H1 (cell line): ENCODE measurements at regions not wholly inside any gene's neighbourhood (a gene's known extent, or its start where the extent isn't known, plus 50 kb on each side); places are given as distances from the start of the nearest gene placed in this dataset.

Source experiments
- CBX8 ChIP-seq: fragments of 300-800, 300-1000 bp; sonication (generic); IDR thresholded peaks from 2 replicates; pipeline ENCODE4 v1.7.1; 2016; ENCODE audit warnings: low read depth, low read length, borderline replicate concordance
- CEBPB ChIP-seq: IDR thresholded peaks from 2 replicates; pipeline ENCODE4 v1.6.1; 2012; ENCODE audit warnings: low read depth, low read length
- CHD7 ChIP-seq: fragments of 300-600 bp; sonication (generic); IDR thresholded peaks from 2 replicates; pipeline ENCODE4 v1.7.1; 2012; ENCODE audit warnings: low read length, moderate library complexity, mild to moderate bottlenecking, inconsistent platforms; ENCODE audit not compliant: insufficient replicate concordance
- JUND ChIP-seq: IDR thresholded peaks from 2 replicates; pipeline ENCODE4 v1.6.1; 2011; ENCODE audit warnings: mild to moderate bottlenecking, improper control_type of control experiment, low read length
- RNF2 ChIP-seq: fragments of 200-900, 300-1000 bp; sonication (generic); IDR thresholded peaks from 2 replicates; pipeline ENCODE4 v1.7.1; 2016; ENCODE audit warnings: borderline replicate concordance, low read depth, mild to moderate bottlenecking, antibody characterized with exemption, low read length; ENCODE audit not compliant: poor library complexity, severe bottlenecking; ENCODE audit errors: missing control alignments
- SIRT6 ChIP-seq: IDR thresholded peaks from one replicate; pipeline ENCODE4 v1.7.1; 2012; ENCODE audit warnings: low read length, inconsistent platforms
- SP2 ChIP-seq: IDR thresholded peaks from 2 replicates; pipeline ENCODE4 v1.6.1; 2012; ENCODE audit warnings: mild to moderate bottlenecking, low read length, inconsistent platforms
- TF ChIP-seq, protein P1 (sequence below), 3 experiments: IDR thresholded peaks; 1 replicate in 2 of 3; 2 replicates in 1 of 3; pipeline versions ENCODE4 v1.5.1 to v1.6.1; 2011; ENCODE audit warnings: low read length in 3 of 3, mild to moderate bottlenecking in 3 of 3, inconsistent platforms in 2 of 3, low read depth in 1 of 3, moderate library complexity in 1 of 3; ENCODE audit not compliant: insufficient read depth in 1 of 3; ENCODE audit errors: control extremely low read depth in 1 of 3

DNA sequence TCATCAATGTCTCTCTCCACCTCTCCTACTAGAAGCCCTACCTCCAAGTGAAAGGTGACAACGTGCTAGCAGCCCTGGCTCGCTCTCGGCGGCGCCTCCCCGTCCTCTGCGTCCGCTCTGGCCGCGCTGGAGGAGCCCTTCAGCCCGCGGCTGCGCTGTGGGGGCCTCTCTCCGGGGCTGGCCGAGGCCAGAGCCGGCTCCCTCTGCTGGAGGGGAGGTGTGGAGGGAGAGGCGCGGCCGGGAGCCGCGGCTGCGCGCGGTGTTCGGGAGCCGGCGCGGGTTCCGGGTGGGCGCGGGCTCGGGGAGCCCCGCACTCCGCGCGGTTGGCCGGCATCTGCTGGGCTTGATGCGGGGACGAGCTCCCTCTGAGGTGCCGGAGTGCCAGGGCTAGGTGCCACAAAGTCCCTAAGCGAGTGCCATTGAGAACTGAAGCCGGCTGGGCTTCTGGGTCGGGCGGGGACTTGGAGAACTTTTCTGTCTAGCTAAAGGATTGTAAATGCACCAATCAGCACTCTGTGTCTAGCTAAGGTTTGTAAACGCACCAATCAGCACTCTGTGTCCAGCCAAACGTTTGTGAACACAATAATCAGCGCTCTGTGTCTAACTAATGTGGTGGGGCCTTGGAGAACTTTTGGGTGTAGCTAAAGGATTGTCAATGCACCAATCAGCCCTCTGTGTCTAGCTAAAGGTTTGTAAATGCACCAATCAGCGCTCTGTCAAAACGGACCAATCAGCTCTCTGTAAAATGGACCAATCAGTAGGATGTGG is 84.8 kb upstream of the ARRDC4 start (continued):
- no peak for TF ChIP-seq CHD7
- TF ChIP-seq SP2: no peak
- TF ChIP-seq JUND: no peak
- TF ChIP-seq CBX8: no peak
- TF ChIP-seq SIRT6: no peak
- TF ChIP-seq CEBPB: no peak
- TF ChIP-seq, protein P1, sequence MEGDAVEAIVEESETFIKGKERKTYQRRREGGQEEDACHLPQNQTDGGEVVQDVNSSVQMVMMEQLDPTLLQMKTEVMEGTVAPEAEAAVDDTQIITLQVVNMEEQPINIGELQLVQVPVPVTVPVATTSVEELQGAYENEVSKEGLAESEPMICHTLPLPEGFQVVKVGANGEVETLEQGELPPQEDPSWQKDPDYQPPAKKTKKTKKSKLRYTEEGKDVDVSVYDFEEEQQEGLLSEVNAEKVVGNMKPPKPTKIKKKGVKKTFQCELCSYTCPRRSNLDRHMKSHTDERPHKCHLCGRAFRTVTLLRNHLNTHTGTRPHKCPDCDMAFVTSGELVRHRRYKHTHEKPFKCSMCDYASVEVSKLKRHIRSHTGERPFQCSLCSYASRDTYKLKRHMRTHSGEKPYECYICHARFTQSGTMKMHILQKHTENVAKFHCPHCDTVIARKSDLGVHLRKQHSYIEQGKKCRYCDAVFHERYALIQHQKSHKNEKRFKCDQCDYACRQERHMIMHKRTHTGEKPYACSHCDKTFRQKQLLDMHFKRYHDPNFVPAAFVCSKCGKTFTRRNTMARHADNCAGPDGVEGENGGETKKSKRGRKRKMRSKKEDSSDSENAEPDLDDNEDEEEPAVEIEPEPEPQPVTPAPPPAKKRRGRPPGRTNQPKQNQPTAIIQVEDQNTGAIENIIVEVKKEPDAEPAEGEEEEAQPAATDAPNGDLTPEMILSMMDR (IDR thresholded peaks at IDR 0.05; ENCODE audit: control extremely low read depth in 1 of 3, insufficient read depth in 1 of 3, low read depth in 1 of 3, low read length in 3 of 3): peak in 2 of 3 experiments; percentile 6 to 30; a peak in 2 of 4 replicates
- no peak for TF ChIP-seq RNF2
